22Rv1 (cell line): ENCODE measurements at regions not wholly inside any gene's neighbourhood (a gene's known extent, or its start where the extent isn't known, plus 50 kb on each side); places are given as distances from the start of the nearest gene placed in this dataset.

ENCODE experiments used
- H3K27ac ChIP-seq: fragments of 450-650 bp; 2 replicates; pipeline ENCODE4 v1.5.1; 2017
- CTCF ChIP-seq: fragments of 450-650 bp; IDR thresholded peaks from 2 replicates; pipeline ENCODE4 v1.5.1; 2017; ENCODE audit warnings: mild to moderate bottlenecking
- ZFX ChIP-seq: fragments of 450-650 bp; IDR thresholded peaks from 2 replicates; pipeline ENCODE4 v1.6.1; 2017; ENCODE audit warnings: antibody characterized with exemption, borderline replicate concordance

GRCh38 chrX:39614680-39614998 is 483.1 kb downstream of the BCOR start:
- no peak overlapping the region for H3K27ac ChIP-seq
- no peak for TF ChIP-seq ZFX
- TF ChIP-seq CTCF = no peak

- TF ChIP-seq ZFX (no peak), CTCF (no peak)
- no peak overlapping the region for H3K27ac ChIP-seq
These were observed 481.5 kb downstream of the BCOR start for GRCh38 chrX:39616098-39616729.

GRCh38 chrX:39616731-39617130 is 481.0 kb downstream of the BCOR start:
- H3K27ac ChIP-seq = no peak overlapping the region
- TF ChIP-seq ZFX (no peak), CTCF (no peak)

- no peak overlapping the region for H3K27ac ChIP-seq
- no peak for TF ChIP-seq CTCF
- TF ChIP-seq ZFX = no peak
These were observed 479.6 kb downstream of the BCOR start for GRCh38 chrX:39618178-39618577.

GRCh38 chrX:39619182-39620009 is 478.4 kb downstream of the BCOR start:
- TF ChIP-seq ZFX = no peak
- TF ChIP-seq CTCF = no peak
- no peak overlapping the region for H3K27ac ChIP-seq

- no peak for TF ChIP-seq ZFX
- TF ChIP-seq CTCF = no peak
- H3K27ac ChIP-seq = no peak overlapping the region
These were observed 473.6 kb downstream of the BCOR start for GRCh38 chrX:39624166-39624565.

GRCh38 chrX:39625810-39626209 is 471.9 kb downstream of the BCOR start:
- TF ChIP-seq CTCF (no peak), ZFX (no peak)
- H3K27ac ChIP-seq = no peak overlapping the region
